Endothelial cell of umbilical vein (primary cell): ENCODE measurements at regions not wholly inside any gene's neighbourhood (a gene's known extent, or its start where the extent isn't known, plus 50 kb on each side); places are given as distances from the start of the nearest gene placed in this dataset.

Experiments used
- CTCF ChIP-seq, 2 donors: IDR thresholded peaks; 1 replicate in 1 of 2; 2 replicates in 1 of 2; pipeline ENCODE4 v1.5.1; 2011; ENCODE audit warnings: low read length in 2 of 2, mild to moderate bottlenecking in 2 of 2, moderate library complexity in 2 of 2, control low read depth in 1 of 2, inconsistent platforms in 1 of 2, low read depth in 1 of 2; ENCODE audit not compliant: insufficient read depth in 1 of 2; ENCODE audit errors: extremely low read depth in 1 of 2
- EZH2 ChIP-seq: IDR thresholded peaks from 2 replicates; pipeline ENCODE4 v1.6.1; 2012; ENCODE audit warnings: borderline replicate concordance, low read depth, mild to moderate bottlenecking, moderate library complexity, low read length, inconsistent platforms; ENCODE audit not compliant: severe bottlenecking
- FOS ChIP-seq: IDR thresholded peaks from 2 replicates; pipeline ENCODE4 v1.6.1; 2011; ENCODE audit warnings: mild to moderate bottlenecking, low read length, moderate library complexity, borderline replicate concordance; ENCODE audit not compliant: insufficient read depth
- POLR2A ChIP-seq: IDR thresholded peaks from 2 replicates; pipeline ENCODE4 v1.6.1; 2012; ENCODE audit warnings: low read depth, mild to moderate bottlenecking, control low read depth, low read length
- POLR2AphosphoS5 ChIP-seq: IDR thresholded peaks from 2 replicates; pipeline ENCODE4 v1.6.1; 2012; ENCODE audit warnings: low read depth, mild to moderate bottlenecking, control low read depth, low read length, moderate library complexity; ENCODE audit not compliant: insufficient read depth

GRCh38 chr2:21404137-21404536 is 280.4 kb downstream of the TDRD15 start:
- no peak for TF ChIP-seq EZH2
- TF ChIP-seq CTCF (IDR thresholded peaks at IDR 0.05; ENCODE audit: extremely low read depth in 1 of 2, insufficient read depth in 1 of 2, low read depth in 1 of 2, low read length in 2 of 2): no peak
- no peak for TF ChIP-seq FOS
- no peak for TF ChIP-seq POLR2A
- TF ChIP-seq POLR2AphosphoS5: no peak
